ENCODE measurements at regions not wholly inside any gene's neighbourhood (a gene's known extent, or its start where the extent isn't known, plus 50 kb on each side); places are given as distances from the start of the nearest gene placed in this dataset.

DNA sequence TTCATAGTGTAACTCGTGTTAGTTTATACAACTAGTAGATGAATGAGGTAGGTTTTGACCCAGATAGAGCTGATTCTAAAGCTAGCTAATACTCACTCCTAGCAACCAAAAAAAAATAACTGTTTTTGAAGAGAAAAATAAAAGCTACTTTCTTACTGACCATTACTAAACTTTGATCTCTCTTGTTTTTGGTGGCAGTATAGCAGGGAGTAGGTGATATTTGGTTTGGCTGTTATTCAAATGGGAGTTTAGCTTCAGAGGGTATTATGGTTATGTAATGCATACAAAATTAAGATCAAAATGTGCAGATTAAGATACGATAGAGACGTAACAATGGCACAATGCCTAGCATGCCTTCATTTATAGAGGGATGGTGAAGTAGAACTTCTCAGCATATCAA is 1104.5 kb downstream of the PCDH19 start:
- H3K36me3 ChIP-seq (replicated peaks; ENCODE audit: low read depth, low read length): no peaks in the 10 kb centered on the region
- no peaks in the 10 kb centered on the region for H3K4me1 ChIP-seq (ENCODE audit: low read length)

DNA sequence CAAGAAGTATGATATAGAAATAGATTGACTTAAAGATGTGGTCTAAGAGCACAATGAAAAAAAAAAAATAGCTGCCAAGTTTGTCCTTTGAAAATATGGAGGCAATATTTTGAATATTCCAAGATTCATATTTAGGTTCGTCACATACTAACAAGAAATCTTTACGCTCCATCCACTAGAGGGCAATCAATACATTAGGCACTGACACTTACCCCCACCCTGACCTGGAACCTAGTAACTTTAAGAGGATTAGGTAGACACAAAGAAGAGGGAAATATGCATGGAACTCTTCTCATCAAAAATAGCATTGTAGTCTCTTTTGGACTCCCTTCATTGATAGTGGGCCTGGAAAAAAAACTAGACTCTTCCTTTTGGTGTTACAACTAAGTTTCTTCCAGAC is 1108.1 kb downstream of the PCDH19 start:
- Histone ChIP-seq H2AFZ (ENCODE audit: low read depth, low read length) (no peak overlapping the region), H3K9ac (ENCODE audit: low read length) (no peak overlapping the region), H3K27ac (ENCODE audit: low read length) (no peak overlapping the region), H3K4me2 (ENCODE audit: low read length) (peak overlapping the region; percentile 18; the same call in 1 of the 2 replicates), H3K9me3 (ENCODE audit: insufficient read depth, low read length) (no peaks in the 10 kb centered on the region), H3K27me3 (ENCODE audit: low read depth, low read length) (no peaks in the 10 kb centered on the region), H3K79me2 (ENCODE audit: low read length) (no peaks in the 10 kb centered on the region), H4K20me1 (ENCODE audit: insufficient read depth, low read length) (no peaks in the 10 kb centered on the region), H3K4me1 (ENCODE audit: low read length) (no peaks in the 10 kb centered on the region), H3K4me3 (ENCODE audit: low read length) (no peak overlapping the region), H3K36me3 (replicated peaks; ENCODE audit: low read depth, low read length) (no peaks in the 10 kb centered on the region)
- TF ChIP-seq, protein P1, sequence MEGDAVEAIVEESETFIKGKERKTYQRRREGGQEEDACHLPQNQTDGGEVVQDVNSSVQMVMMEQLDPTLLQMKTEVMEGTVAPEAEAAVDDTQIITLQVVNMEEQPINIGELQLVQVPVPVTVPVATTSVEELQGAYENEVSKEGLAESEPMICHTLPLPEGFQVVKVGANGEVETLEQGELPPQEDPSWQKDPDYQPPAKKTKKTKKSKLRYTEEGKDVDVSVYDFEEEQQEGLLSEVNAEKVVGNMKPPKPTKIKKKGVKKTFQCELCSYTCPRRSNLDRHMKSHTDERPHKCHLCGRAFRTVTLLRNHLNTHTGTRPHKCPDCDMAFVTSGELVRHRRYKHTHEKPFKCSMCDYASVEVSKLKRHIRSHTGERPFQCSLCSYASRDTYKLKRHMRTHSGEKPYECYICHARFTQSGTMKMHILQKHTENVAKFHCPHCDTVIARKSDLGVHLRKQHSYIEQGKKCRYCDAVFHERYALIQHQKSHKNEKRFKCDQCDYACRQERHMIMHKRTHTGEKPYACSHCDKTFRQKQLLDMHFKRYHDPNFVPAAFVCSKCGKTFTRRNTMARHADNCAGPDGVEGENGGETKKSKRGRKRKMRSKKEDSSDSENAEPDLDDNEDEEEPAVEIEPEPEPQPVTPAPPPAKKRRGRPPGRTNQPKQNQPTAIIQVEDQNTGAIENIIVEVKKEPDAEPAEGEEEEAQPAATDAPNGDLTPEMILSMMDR (IDR thresholded peaks at IDR 0.05; ENCODE audit: low read depth, low read length): peak; percentile 65
- TF ChIP-seq EZH2phosphoT487 (IDR thresholded peaks at IDR 0.05; ENCODE audit: low read depth): no peak

More for the DNA sequence above, 1104.5 kb downstream of the PCDH19 start:
- no peaks in the 10 kb centered on the region for H3K79me2 ChIP-seq (ENCODE audit: low read length)
- no peak overlapping the region for H3K4me3 ChIP-seq (ENCODE audit: low read length)
- H3K9me3 ChIP-seq (ENCODE audit: insufficient read depth, low read length): no peaks in the 10 kb centered on the region
- H3K4me2 ChIP-seq (ENCODE audit: low read length): no peak overlapping the region
- H3K27me3 ChIP-seq (ENCODE audit: low read depth, low read length): no peaks in the 10 kb centered on the region
- H2AFZ ChIP-seq (ENCODE audit: low read depth, low read length): no peak overlapping the region
- no peaks in the 10 kb centered on the region for H4K20me1 ChIP-seq (ENCODE audit: insufficient read depth, low read length)
- TF ChIP-seq EZH2phosphoT487 (IDR thresholded peaks at IDR 0.05; ENCODE audit: low read depth): no peak
- TF ChIP-seq, protein P1 (IDR thresholded peaks at IDR 0.05; ENCODE audit: low read depth, low read length): no peak
- no peak overlapping the region for H3K27ac ChIP-seq (ENCODE audit: low read length)
- no peak overlapping the region for H3K9ac ChIP-seq (ENCODE audit: low read length)

DNA sequence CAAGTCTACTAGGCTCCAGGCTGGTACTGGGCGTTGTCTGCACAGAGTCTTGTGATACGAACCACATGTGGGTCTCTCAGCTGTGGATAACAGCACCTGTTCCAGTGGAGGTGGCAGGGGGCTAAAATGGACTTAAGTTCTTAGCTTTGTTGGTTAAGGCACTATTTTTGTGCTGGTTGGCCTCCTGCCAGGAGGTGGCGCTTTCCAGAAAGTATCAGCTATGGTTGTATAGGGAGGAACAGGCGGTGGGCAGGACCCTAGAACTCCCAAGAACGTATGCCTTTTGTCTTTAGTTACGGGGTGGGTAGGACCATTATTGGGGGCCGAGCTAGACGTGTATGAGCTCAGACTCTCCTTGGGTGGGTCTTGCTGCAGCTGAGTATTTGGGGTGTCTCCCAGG is 1138.4 kb downstream of the PCDH19 start:
- Histone ChIP-seq H3K9ac (ENCODE audit: low read length) (no peak overlapping the region), H3K27ac (ENCODE audit: low read length) (no peak overlapping the region), H3K4me1 (ENCODE audit: low read length) (no peaks in the 10 kb centered on the region), H3K4me3 (ENCODE audit: low read length) (no peak overlapping the region), H3K79me2 (ENCODE audit: low read length) (no peaks in the 10 kb centered on the region), H4K20me1 (ENCODE audit: insufficient read depth, low read length) (no peaks in the 10 kb centered on the region), H3K9me3 (ENCODE audit: insufficient read depth, low read length) (no peaks in the 10 kb centered on the region), H3K4me2 (ENCODE audit: low read length) (no peak overlapping the region), H3K36me3 (replicated peaks; ENCODE audit: low read depth, low read length) (no peaks in the 10 kb centered on the region), H3K27me3 (ENCODE audit: low read depth, low read length) (no peaks in the 10 kb centered on the region), H2AFZ (ENCODE audit: low read depth, low read length) (no peak overlapping the region)
- TF ChIP-seq, protein P1 (IDR thresholded peaks at IDR 0.05; ENCODE audit: low read depth, low read length): no peak
- TF ChIP-seq EZH2phosphoT487 (IDR thresholded peaks at IDR 0.05; ENCODE audit: low read depth): no peak

DNA sequence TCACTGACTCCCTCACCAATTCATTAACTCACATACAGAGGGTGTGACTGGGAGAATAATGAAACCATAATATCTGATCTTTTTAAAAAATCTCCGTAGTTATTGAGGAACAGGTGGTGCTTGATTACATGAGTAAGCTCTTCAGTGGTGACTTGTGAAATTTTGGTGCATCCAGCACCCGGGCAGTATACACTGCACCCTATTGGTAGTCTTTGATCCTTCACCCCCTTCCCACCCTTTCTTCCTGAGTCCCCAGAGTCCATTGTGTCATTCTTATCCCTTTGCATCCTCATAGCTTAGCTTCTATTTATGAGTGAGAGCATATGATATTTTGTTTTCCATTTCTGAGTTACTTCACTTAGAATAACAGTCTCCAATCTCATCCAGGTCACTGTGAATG is 1143.8 kb downstream of the PCDH19 start:
- H3K4me3 ChIP-seq (ENCODE audit: low read length): no peak overlapping the region
- H2AFZ ChIP-seq (ENCODE audit: low read depth, low read length): no peak overlapping the region
- no peaks in the 10 kb centered on the region for H3K4me1 ChIP-seq (ENCODE audit: low read length)
- no peak overlapping the region for H3K9ac ChIP-seq (ENCODE audit: low read length)
- no peaks in the 10 kb centered on the region for H3K36me3 ChIP-seq (replicated peaks; ENCODE audit: low read depth, low read length)
- TF ChIP-seq, protein P1 (IDR thresholded peaks at IDR 0.05; ENCODE audit: low read depth, low read length): no peak
- no peak for TF ChIP-seq EZH2phosphoT487 (IDR thresholded peaks at IDR 0.05; ENCODE audit: low read depth)
- H3K79me2 ChIP-seq (ENCODE audit: low read length): no peaks in the 10 kb centered on the region
- H3K9me3 ChIP-seq (ENCODE audit: insufficient read depth, low read length): no peaks in the 10 kb centered on the region
- H3K27ac ChIP-seq (ENCODE audit: low read length): no peak overlapping the region
- H3K4me2 ChIP-seq (ENCODE audit: low read length): no peak overlapping the region
- no peaks in the 10 kb centered on the region for H3K27me3 ChIP-seq (ENCODE audit: low read depth, low read length)
- H4K20me1 ChIP-seq (ENCODE audit: insufficient read depth, low read length): no peaks in the 10 kb centered on the region

All from OCI-LY3 (cell line).